H1 (cell line): ENCODE measurements at regions not wholly inside any gene's neighbourhood (a gene's known extent, or its start where the extent isn't known, plus 50 kb on each side); places are given as distances from the start of the nearest gene placed in this dataset.

ENCODE experiments used
- BRCA1 ChIP-seq: IDR thresholded peaks from 2 replicates; pipeline ENCODE4 v1.6.1; 2012; ENCODE audit warnings: low read depth, low read length, improper control_type of control experiment
- EGR1 ChIP-seq: IDR thresholded peaks from 2 replicates; pipeline ENCODE4 v1.6.1; 2011; ENCODE audit warnings: low read depth, low read length, borderline replicate concordance
- POU5F1 ChIP-seq: IDR thresholded peaks from 2 replicates; pipeline ENCODE4 v1.6.1; 2011; ENCODE audit warnings: low read depth, mild to moderate bottlenecking, low read length, moderate library complexity
- TEAD4 ChIP-seq: IDR thresholded peaks from 2 replicates; pipeline ENCODE4 v1.6.1; 2012; ENCODE audit warnings: low read depth, low read length, inconsistent platforms, mixed read lengths
- YY1 ChIP-seq: IDR thresholded peaks from 2 replicates; pipeline ENCODE4 v1.6.1; 2011; ENCODE audit warnings: low read depth, mild to moderate bottlenecking, low read length

- no peak for TF ChIP-seq TEAD4
- no peak for TF ChIP-seq BRCA1
- no peak for TF ChIP-seq YY1
- TF ChIP-seq EGR1 = no peak
- TF ChIP-seq POU5F1 = no peak
Measured at GRCh38 chr18:2433366-2433765, 137.9 kb downstream of the METTL4 start (continued).
